ENCODE measurements at regions not wholly inside any gene's neighbourhood (a gene's known extent, or its start where the extent isn't known, plus 50 kb on each side); places are given as distances from the start of the nearest gene placed in this dataset.
"Not testable (repeated sequence)": the region's sequence is repeated elsewhere in the genome, so short reads cannot be mapped to it uniquely, and the experiment has no call there.

GRCh38 chr11:134942681-134943080, 530.6 kb upstream of the B3GAT1 start:
- no peak overlapping the region for H3K4me3 ChIP-seq (replicated peaks; ENCODE audit: low read depth, low read length)
- TF ChIP-seq CTCF (IDR thresholded peaks at IDR 0.05; ENCODE audit: low read depth, low read length, missing control alignments), result no peak
- DNase-seq (ENCODE audit: extremely low read depth, low read depth), result no peak

DNA sequence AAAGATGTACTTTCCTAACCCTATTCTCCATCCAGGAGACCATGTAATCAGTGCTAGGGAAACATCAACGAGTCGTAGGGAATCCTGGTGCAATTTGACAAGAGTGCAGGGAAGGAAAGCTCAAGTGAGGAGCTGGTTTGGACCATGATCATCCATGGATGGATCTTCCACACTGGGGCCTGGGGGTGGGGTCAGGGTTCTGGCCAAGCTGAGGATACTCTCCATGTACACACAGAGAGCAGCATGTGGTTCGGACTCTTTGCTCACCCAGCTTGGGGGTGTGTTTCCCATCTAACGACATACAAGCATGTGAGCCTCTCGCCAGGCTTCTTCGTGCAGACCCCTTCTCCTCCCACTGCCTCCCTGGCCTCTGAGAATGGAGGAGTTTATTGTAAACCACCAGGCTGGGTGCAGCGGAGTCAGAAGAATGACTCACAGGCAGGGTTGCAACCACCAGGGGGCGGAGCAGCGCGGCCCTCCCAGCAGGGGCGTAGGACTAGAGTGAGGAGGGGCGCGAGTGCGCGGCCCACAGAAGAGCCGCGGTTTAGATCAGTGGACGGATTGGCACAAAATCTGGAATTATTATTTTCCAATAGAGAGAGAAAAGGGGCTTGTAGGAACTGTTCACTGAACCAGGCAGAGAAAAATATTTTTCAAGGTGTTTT, 530.0 kb upstream of the B3GAT1 start:
- not testable (repeated sequence) for H3K4me3 ChIP-seq (replicated peaks; ENCODE audit: low read depth, low read length); DNase-seq (ENCODE audit: extremely low read depth, low read depth)
- TF ChIP-seq CTCF (IDR thresholded peaks at IDR 0.05; ENCODE audit: low read depth, low read length, missing control alignments), result peak; percentile 10

DNA sequence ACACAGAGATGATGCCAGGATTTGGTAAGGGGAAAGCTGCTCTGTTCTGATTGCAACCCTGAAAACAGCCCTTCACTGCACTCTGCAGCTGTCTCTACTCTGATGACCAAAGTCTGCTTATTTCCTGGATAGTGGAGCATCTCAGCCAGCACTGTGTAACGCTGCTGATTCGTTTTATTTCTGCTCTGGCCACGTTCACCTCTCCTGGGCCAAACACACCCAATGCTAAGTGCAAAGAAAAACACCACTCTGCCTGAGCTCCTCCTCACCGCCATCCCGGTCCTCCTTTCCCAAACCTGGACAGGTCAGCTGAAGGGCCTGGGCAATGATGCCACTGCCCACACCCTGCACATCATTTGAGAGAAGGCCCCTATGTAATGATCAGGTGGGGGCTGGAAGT, 529.3 kb upstream of the B3GAT1 start:
- H3K4me3 ChIP-seq (replicated peaks; ENCODE audit: low read depth, low read length), result no peak overlapping the region

DNA sequence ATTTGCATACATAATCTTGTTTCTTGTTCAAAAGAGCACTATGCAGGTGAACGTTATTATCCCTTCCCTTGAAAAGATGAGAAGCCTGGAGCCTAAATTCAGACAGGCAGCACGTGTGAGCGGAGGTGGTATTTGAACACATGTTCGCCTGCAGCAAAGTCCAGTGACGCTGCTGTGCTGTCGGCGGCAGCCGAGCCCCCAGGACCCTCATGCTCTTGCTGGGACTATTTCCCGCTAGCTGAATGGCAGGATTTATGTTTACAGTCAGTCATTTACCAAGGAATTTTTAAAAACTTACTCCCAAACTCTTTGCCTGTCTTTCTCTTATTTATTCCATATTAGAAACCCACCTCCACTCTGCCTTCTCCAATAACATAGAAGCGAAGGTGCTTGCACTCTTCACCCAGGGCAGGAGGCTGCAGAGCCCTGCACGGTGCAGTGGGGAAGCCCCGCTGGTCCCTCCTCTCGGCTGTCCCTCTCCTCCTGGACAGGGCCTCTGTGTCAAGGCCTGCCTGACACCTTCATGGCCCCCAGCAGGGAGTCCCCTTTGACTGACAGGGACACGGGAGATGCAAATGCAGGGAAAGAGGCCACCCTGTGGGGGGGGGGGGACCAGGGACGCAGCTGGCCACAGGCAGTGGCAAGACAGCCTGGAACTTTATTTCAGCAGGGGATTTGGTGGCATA, 528.5 kb upstream of the B3GAT1 start:
- no peak for TF ChIP-seq CTCF (IDR thresholded peaks at IDR 0.05; ENCODE audit: low read depth, low read length, missing control alignments)
- no peak overlapping the region for H3K4me3 ChIP-seq (replicated peaks; ENCODE audit: low read depth, low read length)
- DNase-seq (ENCODE audit: extremely low read depth, low read depth), result no peak

More for the DNA sequence above, 529.3 kb upstream of the B3GAT1 start:
- DNase-seq (ENCODE audit: extremely low read depth, low read depth), result no peak
- TF ChIP-seq CTCF (IDR thresholded peaks at IDR 0.05; ENCODE audit: low read depth, low read length, missing control alignments), result no peak

DNA sequence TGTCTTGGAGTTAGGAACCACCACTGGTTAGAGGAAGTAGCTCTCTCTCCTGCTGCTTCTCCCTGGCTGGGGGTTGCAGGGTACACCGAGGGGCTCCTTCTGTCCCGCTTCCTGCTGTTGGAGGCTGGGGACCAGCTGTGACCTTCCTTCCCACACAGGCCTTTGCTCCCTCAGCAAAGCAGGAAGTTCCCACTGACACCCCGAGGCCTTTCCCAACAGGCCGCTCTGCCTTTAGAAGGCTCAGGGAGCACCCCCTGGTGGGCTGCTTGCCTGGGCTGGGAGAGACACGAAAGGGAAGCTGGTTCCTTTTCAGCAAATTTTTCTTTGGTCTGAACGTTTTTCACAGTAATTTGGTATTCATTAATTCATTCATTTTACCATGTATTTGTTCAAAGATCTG, 527.9 kb upstream of the B3GAT1 start:
- no peak for DNase-seq (ENCODE audit: extremely low read depth, low read depth)

DNA sequence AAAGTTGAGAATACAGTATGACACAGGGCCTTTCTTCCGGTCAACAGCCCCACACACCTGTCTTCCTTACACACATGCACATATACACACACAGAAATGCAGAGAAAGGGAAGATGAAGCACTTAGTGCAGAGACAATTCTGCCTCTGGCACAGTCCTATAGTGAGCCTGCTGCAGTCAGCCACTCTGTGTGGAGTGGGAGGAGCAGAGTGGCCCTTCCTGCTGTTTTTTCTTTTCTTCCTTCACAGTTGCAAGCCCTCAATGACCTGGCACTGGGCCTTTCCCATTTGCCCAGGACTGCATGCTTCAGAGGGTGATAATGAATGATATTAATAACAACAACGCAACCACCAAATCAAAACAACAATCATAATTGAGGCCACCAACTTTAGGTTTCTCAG, 527.0 kb upstream of the B3GAT1 start:
- no peak overlapping the region for H3K4me3 ChIP-seq (replicated peaks; ENCODE audit: low read depth, low read length)
- no peak for TF ChIP-seq CTCF (IDR thresholded peaks at IDR 0.05; ENCODE audit: low read depth, low read length, missing control alignments)
- DNase-seq (ENCODE audit: extremely low read depth, low read depth), result no peak

More for the DNA sequence above, 527.9 kb upstream of the B3GAT1 start:
- peak; percentile 23 for TF ChIP-seq CTCF (IDR thresholded peaks at IDR 0.05; ENCODE audit: low read depth, low read length, missing control alignments)
- H3K4me3 ChIP-seq (replicated peaks; ENCODE audit: low read depth, low read length), result no peak overlapping the region

Data from HFF-Myc (cell line).